HCT116 (cell line): ENCODE measurements at regions not wholly inside any gene's neighbourhood (a gene's known extent, or its start where the extent isn't known, plus 50 kb on each side); places are given as distances from the start of the nearest gene placed in this dataset.

Source experiments
- ATF3 ChIP-seq: IDR thresholded peaks from 2 replicates; pipeline ENCODE4 v1.6.1; 2012
- CTCF ChIP-seq, 3 experiments: fragments of 200-600 bp in 1 of 3; sonication (generic) in 1 of 3; IDR thresholded peaks in 2 of 3; conservative IDR thresholded peaks in 1 of 3; 2 replicates each; pipeline ENCODE4 v1.5.1; 2012 to 2017; ENCODE audit warnings: low read depth in 2 of 3, low read length in 2 of 3, antibody characterized with exemption in 1 of 3, borderline replicate concordance in 1 of 3, control low read depth in 1 of 3, mild to moderate bottlenecking in 1 of 3, mixed read lengths in 1 of 3, mixed run types in 1 of 3, moderate library complexity in 1 of 3; ENCODE audit not compliant: insufficient read depth in 1 of 3
- EZH2 ChIP-seq: fragments of 200-600 bp; sonication (generic); IDR thresholded peaks from 2 replicates; pipeline ENCODE4 v1.6.1; 2017; ENCODE audit warnings: antibody characterized with exemption, mixed run types
- EZH2phosphoT487 ChIP-seq: fragments of 200-600 bp; IDR thresholded peaks from 2 replicates; pipeline ENCODE4 v1.6.1; 2018; ENCODE audit warnings: antibody characterized with exemption, borderline replicate concordance
- MAX ChIP-seq: IDR thresholded peaks from 2 replicates; pipeline ENCODE4 v1.6.1; 2012
- POLR2A ChIP-seq: IDR thresholded peaks from 2 replicates; pipeline ENCODE4 v1.7.0; 2011; ENCODE audit warnings: borderline replicate concordance; ENCODE audit not compliant: insufficient read depth, insufficient read length; ENCODE audit errors: extremely low read depth
- POLR2AphosphoS5 ChIP-seq: IDR thresholded peaks from 2 replicates; pipeline ENCODE4 v1.6.1; 2011; ENCODE audit warnings: mild to moderate bottlenecking, low read depth, low read length, moderate library complexity
- RAD21 ChIP-seq: IDR thresholded peaks from 2 replicates; pipeline ENCODE4 v1.6.1; 2012; ENCODE audit warnings: low read depth, mild to moderate bottlenecking
- SIN3A ChIP-seq: IDR thresholded peaks from 2 replicates; pipeline ENCODE4 v1.6.1; 2012; ENCODE audit warnings: low read depth
- SP1 ChIP-seq: IDR thresholded peaks from 2 replicates; pipeline ENCODE4 v1.6.1; 2012; ENCODE audit warnings: low read depth
- YY1 ChIP-seq: IDR thresholded peaks from 2 replicates; pipeline ENCODE4 v1.6.1; 2011; ENCODE audit warnings: low read length, low read depth, moderate library complexity, mild to moderate bottlenecking; ENCODE audit not compliant: insufficient replicate concordance; ENCODE audit errors: extremely low read depth
- ZBTB33 ChIP-seq: IDR thresholded peaks from 2 replicates; pipeline ENCODE4 v1.6.1; 2011; ENCODE audit warnings: mild to moderate bottlenecking, low read length, moderate library complexity; ENCODE audit not compliant: insufficient replicate concordance; ENCODE audit errors: extremely low read depth
- ZFX ChIP-seq: fragments of 450-650 bp; IDR thresholded peaks from 2 replicates; pipeline ENCODE4 v1.6.1; 2017
- ZNF274 ChIP-seq: fragments of 200-500 bp; sonication (Bioruptor generic); IDR thresholded peaks from 2 replicates; pipeline ENCODE4 v1.6.1; 2014; ENCODE audit warnings: mild to moderate bottlenecking, low read depth, low read length, inconsistent platforms

GRCh38 chr7:16061630-16062029 lies 359.7 kb downstream of the CRPPA start:
- TF ChIP-seq EZH2phosphoT487 = no peak
- no peak for TF ChIP-seq CTCF (IDR thresholded peaks at IDR 0.05 in 2 of 3, conservative IDR thresholded peaks at IDR 0.05 in 1 of 3; ENCODE audit: borderline replicate concordance in 1 of 3, insufficient read depth in 1 of 3, low read depth in 2 of 3, low read length in 2 of 3)
- TF ChIP-seq POLR2A = no peak
- no peak for TF ChIP-seq RAD21
- TF ChIP-seq ATF3 = no peak
- TF ChIP-seq POLR2AphosphoS5 = no peak
- no peak for TF ChIP-seq ZNF274
- no peak for TF ChIP-seq YY1
- TF ChIP-seq MAX = no peak
- TF ChIP-seq SP1 = no peak
- TF ChIP-seq SIN3A = no peak
- no peak for TF ChIP-seq ZFX
- TF ChIP-seq ZBTB33 = no peak
- TF ChIP-seq EZH2 = no peak
